Transverse colon (tissue), 4 donors: ENCODE measurements at regions not wholly inside any gene's neighbourhood (a gene's known extent, or its start where the extent isn't known, plus 50 kb on each side); places are given as distances from the start of the nearest gene placed in this dataset.

ENCODE experiments used
- DNase-seq: peaks from one replicate; pipeline ENCODE4 v3.0.0-alpha.2; 2019
- H3K27ac ChIP-seq, 4 donors: fragments of 200-600 bp; sonication (generic); 2 replicates each; pipeline ENCODE4 v1.5.1; 2016 to 2018; ENCODE audit warnings: inconsistent platforms in 4 of 4
- H3K27me3 ChIP-seq: fragments of 200-600 bp; sonication (generic); 2 replicates; pipeline ENCODE4 v1.5.1; 2017; ENCODE audit warnings: inconsistent platforms
- H3K36me3 ChIP-seq, 4 donors: fragments of 200-600 bp; sonication (generic); 2 replicates each; pipeline ENCODE4 v1.5.1; 2017 to 2019; ENCODE audit warnings: inconsistent platforms in 4 of 4
- H3K4me1 ChIP-seq, 4 donors: fragments of 200-600 bp; sonication (generic); 2 replicates each; pipeline ENCODE4 v1.5.1; 2017 to 2020; ENCODE audit warnings: inconsistent platforms in 4 of 4
- H3K4me3 ChIP-seq, 4 donors: fragments of 200-600 bp; sonication (generic); 1 replicate in 1 of 4; 2 replicates in 3 of 4; pipeline versions ENCODE4 v1.5.1 to v1.6.1; 2017 to 2019; ENCODE audit warnings: inconsistent platforms in 4 of 4
- H3K9me3 ChIP-seq, 2 donors: fragments of 200-600 bp; sonication (generic); 2 replicates each; pipeline ENCODE4 v1.5.1; 2017 to 2019; ENCODE audit warnings: inconsistent platforms in 2 of 2
- CTCF ChIP-seq, 5 experiments: fragments of 200-600 bp in 3 of 5; fragments of 450-650 bp in 2 of 5; sonication (generic) in 3 of 5; IDR thresholded peaks; 1 replicate in 2 of 5; 2 replicates in 3 of 5; pipeline ENCODE4 v1.5.1; 2016 to 2017; ENCODE audit warnings: antibody characterized with exemption in 5 of 5, inconsistent platforms in 3 of 5, mild to moderate bottlenecking in 2 of 5, moderate library complexity in 1 of 5
- EP300 ChIP-seq: sonication (generic); formaldehyde crosslinking; IDR thresholded peaks from one replicate; pipeline ENCODE4 v1.6.1; 2017; ENCODE audit warnings: antibody characterized with exemption, low read depth
- POLR2A ChIP-seq: fragments of 450-650 bp; IDR thresholded peaks from one replicate; pipeline ENCODE4 v1.6.1; 2016; ENCODE audit warnings: antibody characterized with exemption, mild to moderate bottlenecking, moderate library complexity
- POLR2AphosphoS5 ChIP-seq, 3 donors: sonication (generic); formaldehyde crosslinking; IDR thresholded peaks; one replicate each; pipeline ENCODE4 v1.6.1; 2016; ENCODE audit warnings: antibody characterized with exemption in 3 of 3
- WGBS, 2 donors: methylation state at CpG; one replicate each; pipeline ENCODE4 v1.1.5; 2018; ENCODE audit warnings: low coverage in 1 of 2; 5-methylcytosine and 5-hydroxymethylcytosine counted together
- in situ Hi-C, 4 donors: fragments of 200-750 bp; cut with MboI; loops; one replicate each; pipeline versions ENCODE4 v1.15.0 to v1.15.1; 2017; ENCODE audit warnings: low sequenced_read_pairs in 3 of 4, low pct_ligation_motif_present in 1 of 4, low pct_unique_long_range_greater_than_20kb in 1 of 4
- intact Hi-C: fragments of 100-400 bp; cut with DNase I; formaldehyde crosslinking; loops from one replicate; pipeline ENCODE4 v1.15.1; 2023; ENCODE audit warnings: low total_unique reads

GRCh38 chr6:98687752-98688151, 146.6 kb upstream of the POU3F2 start:
- no peak for DNase-seq
- TF ChIP-seq CTCF (IDR thresholded peaks at IDR 0.05) (no peak), POLR2A (no peak), EP300 (no peak), POLR2AphosphoS5 (IDR thresholded peaks at IDR 0.05) (no peak)
- intact Hi-C loops (no loop called here), in situ Hi-C loops (no loop called here)
- no peaks in the 10 kb centered on the region for H3K4me1 ChIP-seq
- no peaks in the 10 kb centered on the region for H3K9me3 ChIP-seq
- no peaks in the 10 kb centered on the region for H3K36me3 ChIP-seq
- no peak overlapping the region for H3K4me3 ChIP-seq
- no peaks in the 10 kb centered on the region for H3K27me3 ChIP-seq
- WGBS, 2 donors, result 57 to 60% methylated on average over 4 of the region's 4 CpGs
- no peak overlapping the region for H3K27ac ChIP-seq

- Histone ChIP-seq H3K4me3 (no peak overlapping the region), H3K4me1 (no peaks in the 10 kb centered on the region), H3K27me3 (no peaks in the 10 kb centered on the region), H3K36me3 (no peaks in the 10 kb centered on the region), H3K9me3 (no peaks in the 10 kb centered on the region), H3K27ac (no peak overlapping the region)
- no peak for DNase-seq
- intact Hi-C loops (no loop called here), in situ Hi-C loops (no loop called here)
- WGBS, 2 donors, result 68 to 93% methylated on average over 3 to 7 of the region's 7 CpGs
- TF ChIP-seq EP300 (no peak), POLR2AphosphoS5 (IDR thresholded peaks at IDR 0.05) (no peak), CTCF (IDR thresholded peaks at IDR 0.05) (no peak), POLR2A (no peak)
Observed at GRCh38 chr6:98695091-98695801, 139.1 kb upstream of the POU3F2 start.

GRCh38 chr6:98711380-98711779, 123.0 kb upstream of the POU3F2 start:
- TF ChIP-seq POLR2AphosphoS5 (IDR thresholded peaks at IDR 0.05), result no peak
- TF ChIP-seq POLR2A, result no peak
- TF ChIP-seq EP300, result no peak
- intact Hi-C loops, result no loop called here
- no peaks in the 10 kb centered on the region for H3K9me3 ChIP-seq
- H3K4me3 ChIP-seq, result no peak overlapping the region
- no peak for DNase-seq
- H3K27ac ChIP-seq, result no peak overlapping the region
- in situ Hi-C loops, result no loop called here
- no peaks in the 10 kb centered on the region for H3K36me3 ChIP-seq
- H3K4me1 ChIP-seq, result no peaks in the 10 kb centered on the region
- H3K27me3 ChIP-seq, result no peaks in the 10 kb centered on the region

GRCh38 chr6:98716341-98716740, 118.0 kb upstream of the POU3F2 start:
- in situ Hi-C loops, result no loop called here
- no peak overlapping the region for H3K4me3 ChIP-seq
- no peaks in the 10 kb centered on the region for H3K36me3 ChIP-seq
- H3K9me3 ChIP-seq, result no peaks in the 10 kb centered on the region
- no peaks in the 10 kb centered on the region for H3K27me3 ChIP-seq
- DNase-seq, result no peak
- TF ChIP-seq EP300, result no peak
- no peak for TF ChIP-seq POLR2AphosphoS5 (IDR thresholded peaks at IDR 0.05)
- TF ChIP-seq POLR2A, result no peak
- TF ChIP-seq CTCF (IDR thresholded peaks at IDR 0.05), result no peak
- WGBS, 2 donors, result 8% methylated on average over 8 of the region's 8 CpGs; no CpG with 5 or more reads in 1 of the 2 donors
- no peaks in the 10 kb centered on the region for H3K4me1 ChIP-seq
- intact Hi-C loops, result no loop called here
- H3K27ac ChIP-seq, result no peak overlapping the region

GRCh38 chr6:98717322-98717877, 117.0 kb upstream of the POU3F2 start:
- no peak for TF ChIP-seq POLR2A
- no peak for TF ChIP-seq CTCF (IDR thresholded peaks at IDR 0.05)
- TF ChIP-seq EP300, result no peak
- TF ChIP-seq POLR2AphosphoS5 (IDR thresholded peaks at IDR 0.05), result no peak
- in situ Hi-C loops, result no loop called here

More at GRCh38 chr6:98717322-98717877, 117.0 kb upstream of the POU3F2 start:
- Histone ChIP-seq H3K27ac (no peak overlapping the region), H3K27me3 (no peaks in the 10 kb centered on the region), H3K9me3 (no peaks in the 10 kb centered on the region), H3K36me3 (no peaks in the 10 kb centered on the region), H3K4me1 (no peaks in the 10 kb centered on the region), H3K4me3 (no peak overlapping the region)
- 44 to 51% methylated on average over 3 to 6 of the region's 6 CpGs for WGBS, 2 donors
- intact Hi-C loops, result no loop called here
- DNase-seq, result no peak
